SK-N-SH (cell line): ENCODE measurements at regions not wholly inside any gene's neighbourhood (a gene's known extent, or its start where the extent isn't known, plus 50 kb on each side); places are given as distances from the start of the nearest gene placed in this dataset.

Experiments
- CTCF ChIA-PET: fragments of 300-600, 350-600 bp; formaldehyde crosslinking; extraction: SDS; loops from one replicate; lab custom pipeline; 2021; lab: Yijun Ruan, JAX
- POLR2A ChIA-PET: fragments of 350-600 bp; sonication (Branson Sonifier 250); formaldehyde crosslinking; extraction: SDS; loops from one replicate; lab custom pipeline; 2020; ENCODE audit warnings: antibody characterized with exemption, inconsistent platforms; lab: Yijun Ruan, JAX
- DNase-seq: peaks from one replicate; pipeline ENCODE4 v3.0.0; 2012
- H2AFZ ChIP-seq: fragments of 200-600 bp; sonication (generic); 2 replicates; pipeline ENCODE4 v1.8.1; 2016; ENCODE audit warnings: antibody characterized with exemption, mild to moderate bottlenecking, low read depth
- H3F3A ChIP-seq: fragments of 200-600 bp; sonication (generic); replicated peaks from 2 replicates; pipeline ENCODE3; 2016; ENCODE audit warnings: antibody characterized with exemption, mild to moderate bottlenecking; ENCODE audit not compliant: insufficient read depth
- H3K27ac ChIP-seq, 2 experiments: fragments of 200-500 bp in 1 of 2; fragments of 200-600 bp in 1 of 2; sonication (Bioruptor generic) in 1 of 2; sonication (generic), shearing (Covaris generic) in 1 of 2; 2 replicates each; pipeline versions ENCODE4 v1.5.1 to v1.6.1; 2014 to 2016; ENCODE audit warnings: low read depth in 2 of 2, inconsistent platforms in 1 of 2, low read length in 1 of 2, mild to moderate bottlenecking in 1 of 2, mixed read lengths in 1 of 2
- H3K27me3 ChIP-seq: fragments of 200-600 bp; sonication (generic), shearing (Covaris generic); 2 replicates; pipeline ENCODE4 v1.6.1; 2016; ENCODE audit warnings: mixed run types; ENCODE audit not compliant: insufficient read depth
- H3K36me3 ChIP-seq, 2 experiments: fragments of 200-500 bp in 1 of 2; fragments of 200-600 bp in 1 of 2; sonication (Bioruptor generic) in 1 of 2; sonication (generic) in 1 of 2; replicated peaks in 1 of 2; 2 replicates each; pipeline versions ENCODE3 to v1.5.1; 2014 to 2016; ENCODE audit warnings: low read length in 1 of 2, mild to moderate bottlenecking in 1 of 2; ENCODE audit not compliant: insufficient read depth in 2 of 2, control insufficient read depth in 1 of 2
- H3K4me1 ChIP-seq, 2 experiments: fragments of 200-500 bp in 1 of 2; fragments of 200-600 bp in 1 of 2; sonication (Bioruptor generic) in 1 of 2; sonication (generic), shearing (Covaris generic) in 1 of 2; 2 replicates each; pipeline versions ENCODE4 v1.5.1 to v1.6.1; 2014 to 2016; ENCODE audit warnings: low read depth in 1 of 2, low read length in 1 of 2, mixed run types in 1 of 2; ENCODE audit not compliant: insufficient read depth in 2 of 2, control insufficient read depth in 1 of 2
- H3K4me2 ChIP-seq: fragments of 200-600 bp; sonication (generic), shearing (Covaris generic); 2 replicates; pipeline ENCODE4 v1.6.1; 2017; ENCODE audit warnings: mixed run types
- H3K4me3 ChIP-seq, 2 experiments: fragments of 200-500 bp in 1 of 2; fragments of 200-600 bp in 1 of 2; sonication (Bioruptor generic) in 1 of 2; sonication (generic), shearing (Covaris generic) in 1 of 2; 2 replicates each; pipeline versions ENCODE4 v1.5.1 to v1.8.1; 2014 to 2016; ENCODE audit warnings: low read depth in 2 of 2, inconsistent platforms in 1 of 2, low read length in 1 of 2, mild to moderate bottlenecking in 1 of 2, mixed read lengths in 1 of 2, moderate library complexity in 1 of 2
- H3K79me2 ChIP-seq: fragments of 200-600 bp; sonication (generic); 2 replicates; pipeline ENCODE4 v1.8.1; 2017; ENCODE audit warnings: mild to moderate bottlenecking; ENCODE audit not compliant: insufficient read depth
- H3K9ac ChIP-seq: fragments of 200-600 bp; sonication (generic); 2 replicates; pipeline ENCODE4 v1.6.1; 2017; ENCODE audit warnings: mixed run types
- H3K9me2 ChIP-seq: fragments of 200-600 bp; sonication (generic); 2 replicates; pipeline ENCODE4 v1.6.1; 2017; ENCODE audit warnings: mixed run types
- H3K9me3 ChIP-seq: fragments of 200-600 bp; sonication (generic); 2 replicates; pipeline ENCODE4 v1.6.1; 2017; ENCODE audit warnings: mixed run types, mild to moderate bottlenecking, moderate library complexity
- H4K20me1 ChIP-seq: fragments of 200-600 bp; sonication (generic); 2 replicates; pipeline ENCODE4 v1.6.1; 2017; ENCODE audit warnings: mild to moderate bottlenecking, mixed run types; ENCODE audit not compliant: insufficient read depth
- CTCF ChIP-seq: fragments of 200-600 bp; sonication (generic); IDR thresholded peaks from 2 replicates; pipeline ENCODE4 v1.6.1; 2017; ENCODE audit warnings: antibody characterized with exemption, mild to moderate bottlenecking, moderate library complexity
- ELF1 ChIP-seq: IDR thresholded peaks from 2 replicates; pipeline ENCODE4 v1.4.0; 2012
- EP300 ChIP-seq, 2 experiments: IDR thresholded peaks; 2 replicates each; pipeline versions ENCODE4 v1.4.0 to v1.6.1; 2012; ENCODE audit warnings: borderline replicate concordance in 1 of 2, low read depth in 1 of 2, low read length in 1 of 2
- EZH2phosphoT487 ChIP-seq: fragments of 200-600 bp; sonication (generic); IDR thresholded peaks from 2 replicates; pipeline ENCODE4 v1.6.1; 2017; ENCODE audit warnings: low read depth, mixed run types, mild to moderate bottlenecking, antibody characterized with exemption, moderate library complexity, borderline replicate concordance
- FOXM1 ChIP-seq: IDR thresholded peaks from 2 replicates; pipeline ENCODE4 v1.4.0; 2012; ENCODE audit warnings: low read depth, mild to moderate bottlenecking
- GABPA ChIP-seq: IDR thresholded peaks from 2 replicates; pipeline ENCODE4 v1.4.0; 2012; ENCODE audit warnings: low read depth, mild to moderate bottlenecking
- IRF3 ChIP-seq: fragments of 150-350 bp; IDR thresholded peaks from 2 replicates; pipeline ENCODE4 v1.6.1; 2016; ENCODE audit warnings: mild to moderate bottlenecking, low read depth, low read length
- JUND ChIP-seq: IDR thresholded peaks from 2 replicates; pipeline ENCODE4 v1.4.0; 2012
- NFIC ChIP-seq: IDR thresholded peaks from 2 replicates; pipeline ENCODE4 v1.4.0; 2012; ENCODE audit warnings: borderline replicate concordance
- PBX3 ChIP-seq: IDR thresholded peaks from 2 replicates; pipeline ENCODE4; 2012
- POLR2AphosphoS5 ChIP-seq: IDR thresholded peaks from 2 replicates; pipeline ENCODE4 v1.6.1; 2012; ENCODE audit warnings: low read depth, low read length
- RAD21 ChIP-seq: IDR thresholded peaks from 2 replicates; pipeline ENCODE4 v1.6.1; 2012; ENCODE audit warnings: mild to moderate bottlenecking, low read length
- REST ChIP-seq: IDR thresholded peaks from 2 replicates; pipeline ENCODE4 v1.6.1; 2012; ENCODE audit warnings: mild to moderate bottlenecking, low read depth, low read length, moderate library complexity
- SIN3A ChIP-seq: IDR thresholded peaks from 2 replicates; pipeline ENCODE4 v1.6.1; 2012; ENCODE audit warnings: low read depth, mild to moderate bottlenecking, low read length, moderate library complexity, borderline replicate concordance
- TCF12 ChIP-seq: IDR thresholded peaks from 2 replicates; pipeline ENCODE4 v1.4.0; 2012
- TEAD4 ChIP-seq: IDR thresholded peaks from 2 replicates; pipeline ENCODE4 v1.4.0; 2012; ENCODE audit warnings: mild to moderate bottlenecking, borderline replicate concordance; ENCODE audit not compliant: insufficient read depth
- USF1 ChIP-seq: IDR thresholded peaks from 2 replicates; pipeline ENCODE4 v1.4.0; 2012; ENCODE audit warnings: low read depth, borderline replicate concordance
- USF2 ChIP-seq: fragments of 150-350 bp; IDR thresholded peaks from 2 replicates; pipeline ENCODE4 v1.6.1; 2017; ENCODE audit warnings: antibody characterized with exemption, low read length, low read depth, borderline replicate concordance
- YY1 ChIP-seq: IDR thresholded peaks from 2 replicates; pipeline ENCODE4 v1.4.0; 2012; ENCODE audit warnings: low read depth, mild to moderate bottlenecking
- ZBTB33 ChIP-seq: IDR thresholded peaks from 2 replicates; pipeline ENCODE4 v1.4.0; 2012; ENCODE audit warnings: low read depth, borderline replicate concordance

- DNase-seq = no peak
- CTCF ChIA-PET = no interaction called here
- POLR2A ChIA-PET = no interaction called here
Observed at GRCh38 chr13:47603365-47603764, 397.7 kb downstream of the SUCLA2 start.

More at GRCh38 chr13:47603365-47603764, 397.7 kb downstream of the SUCLA2 start:
- Histone ChIP-seq H3K4me3 (no peak overlapping the region), H3K9me2 (no peaks in the 10 kb centered on the region), H3F3A (no peaks in the 10 kb centered on the region)
- TF ChIP-seq FOXM1 (no peak), CTCF (no peak), EP300 (IDR thresholded peaks at IDR 0.05; ENCODE audit: borderline replicate concordance in 1 of 2, low read depth in 1 of 2, low read length in 1 of 2) (no peak), YY1 (no peak), ELF1 (no peak), SIN3A (no peak), NFIC (no peak), IRF3 (no peak), PBX3 (no peak), JUND (no peak), GABPA (no peak), ZBTB33 (no peak), USF2 (no peak), TCF12 (no peak), EZH2phosphoT487 (no peak), TEAD4 (no peak), REST (no peak), POLR2AphosphoS5 (no peak), RAD21 (no peak), USF1 (no peak)
- TF ChIP-seq, all 33 proteins: peak for 0
- no peaks in the 10 kb centered on the region for H4K20me1 ChIP-seq
- no peak overlapping the region for H2AFZ ChIP-seq
- H3K4me1 ChIP-seq = no peaks in the 10 kb centered on the region
- no peak overlapping the region for H3K4me2 ChIP-seq
- H3K27ac ChIP-seq = no peak overlapping the region
- H3K79me2 ChIP-seq = no peaks in the 10 kb centered on the region
- no peaks in the 10 kb centered on the region for H3K27me3 ChIP-seq
- no peaks in the 10 kb centered on the region for H3K36me3 ChIP-seq
- no peaks in the 10 kb centered on the region for H3K9me3 ChIP-seq
- no peak overlapping the region for H3K9ac ChIP-seq
